SU-DHL-6 (cell line): ENCODE measurements at regions not wholly inside any gene's neighbourhood (a gene's known extent, or its start where the extent isn't known, plus 50 kb on each side); places are given as distances from the start of the nearest gene placed in this dataset.

Source experiments
- CTCF ChIP-seq: fragments of 200-600 bp; sonication (generic); IDR thresholded peaks from one replicate; pipeline ENCODE4 v1.5.1; 2017; ENCODE audit warnings: antibody characterized with exemption, mild to moderate bottlenecking, low read length, moderate library complexity; ENCODE audit not compliant: insufficient read depth, poor library complexity, severe bottlenecking
- EZH2phosphoT487 ChIP-seq: fragments of 200-600 bp; sonication (generic), shearing (Covaris generic); conservative IDR thresholded peaks from 2 replicates; pipeline ENCODE4 v1.6.1; 2018; ENCODE audit warnings: mild to moderate bottlenecking, antibody characterized with exemption, low read length, moderate library complexity, mixed read lengths

- TF ChIP-seq CTCF (no peak), EZH2phosphoT487 (no peak)
Observed at GRCh38 chr13:43992211-43992610, 112.5 kb downstream of the LACC1 start.
